ENCODE measurements at regions not wholly inside any gene's neighbourhood (a gene's known extent, or its start where the extent isn't known, plus 50 kb on each side); places are given as distances from the start of the nearest gene placed in this dataset.
"Not testable (repeated sequence)": the region's sequence is repeated elsewhere in the genome, so short reads cannot be mapped to it uniquely, and the experiment has no call there.

GRCh38 chr10:28996947-28997551, 291.8 kb upstream of the LYZL1 start:
- no peak for DNase-seq

GRCh38 chr10:28997734-28998133, 291.1 kb upstream of the LYZL1 start:
- DNase-seq = no peak

GRCh38 chr10:29001801-29002200, 287.1 kb upstream of the LYZL1 start:
- no peak for DNase-seq

GRCh38 chr10:29003014-29003413, 285.9 kb upstream of the LYZL1 start:
- DNase-seq = not testable (repeated sequence)

GRCh38 chr10:29005988-29006387, 282.9 kb upstream of the LYZL1 start:
- DNase-seq = no peak

- no peak for DNase-seq
These were observed 281.5 kb upstream of the LYZL1 start for GRCh38 chr10:29007370-29007747.

- DNase-seq = no peak
These were observed 280.9 kb upstream of the LYZL1 start for GRCh38 chr10:29007748-29008610.

GRCh38 chr10:29009464-29009863, 279.4 kb upstream of the LYZL1 start:
- no peak for DNase-seq

GRCh38 chr10:29011516-29011915, 277.4 kb upstream of the LYZL1 start:
- no peak for DNase-seq

- DNase-seq = no peak
These were observed 275.8 kb upstream of the LYZL1 start for GRCh38 chr10:29012926-29013554.

GRCh38 chr10:29021591-29021990, 267.3 kb upstream of the LYZL1 start:
- DNase-seq = no peak

GRCh38 chr10:29022513-29022912, 266.4 kb upstream of the LYZL1 start:
- DNase-seq = no peak

- DNase-seq = no peak
These were observed 265.2 kb upstream of the LYZL1 start for GRCh38 chr10:29023678-29024077.

GRCh38 chr10:29026065-29026797, 262.6 kb upstream of the LYZL1 start:
- no peak for DNase-seq

- DNase-seq = no peak
These were observed 261.9 kb upstream of the LYZL1 start for GRCh38 chr10:29026802-29027580.

GRCh38 chr10:29028486-29028885, 260.4 kb upstream of the LYZL1 start:
- DNase-seq = no peak

- no peak for DNase-seq
These were observed 258.0 kb upstream of the LYZL1 start for GRCh38 chr10:29030900-29031299.

GRCh38 chr10:29032169-29032568, 256.7 kb upstream of the LYZL1 start:
- no peak for DNase-seq

- no peak for DNase-seq
These were observed 255.4 kb upstream of the LYZL1 start for GRCh38 chr10:29033311-29033940.

GRCh38 chr10:29034592-29034991, 254.3 kb upstream of the LYZL1 start:
- no peak for DNase-seq

- DNase-seq = no peak
These were observed 253.1 kb upstream of the LYZL1 start for GRCh38 chr10:29035721-29036120.

Measured in activated CD4-positive, alpha-beta T cell treated with anti-CD3 and anti-CD28 coated beads for 48 hours (primary cell).